ENCODE measurements at regions not wholly inside any gene's neighbourhood (a gene's known extent, or its start where the extent isn't known, plus 50 kb on each side); places are given as distances from the start of the nearest gene placed in this dataset.

DNA sequence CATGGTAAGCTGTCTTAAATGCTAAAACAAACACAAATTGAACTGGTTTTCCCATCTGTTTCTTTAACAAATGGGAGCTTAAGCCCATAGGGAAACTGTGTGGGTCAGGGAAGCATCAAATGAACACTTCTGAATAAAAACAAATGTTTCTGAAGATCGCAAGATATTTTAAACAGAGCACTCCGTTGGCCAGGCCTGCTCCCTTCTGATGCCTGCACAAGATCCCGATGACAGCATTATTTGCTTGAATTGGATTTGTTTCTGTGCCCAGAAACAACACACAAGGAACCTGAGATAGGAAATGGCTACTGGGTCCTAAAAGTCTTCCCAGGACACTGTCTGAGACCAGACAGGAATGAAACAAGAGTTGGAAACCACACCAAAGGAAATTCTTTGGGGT is 425.8 kb upstream of the ZFHX3 start:
- Histone ChIP-seq H3K36me3 (ENCODE audit: insufficient read depth, low read length) (no peaks in the 10 kb centered on the region), H3K27ac (ENCODE audit: low read depth, low read length, poor library complexity, severe bottlenecking) (no peak overlapping the region), H3K9me2 (ENCODE audit: insufficient read depth, low read length) (no peaks in the 10 kb centered on the region), H2AFZ (ENCODE audit: low read length) (no peak overlapping the region), H3K4me3 (ENCODE audit: low read depth, low read length, poor library complexity, severe bottlenecking) (no peak overlapping the region), H3K4me1 (ENCODE audit: insufficient read depth, low read length, poor library complexity, severe bottlenecking) (no peaks in the 10 kb centered on the region), H3K4me2 (ENCODE audit: low read length) (no peak overlapping the region), H4K20me1 (ENCODE audit: insufficient read depth, low read length) (no peaks in the 10 kb centered on the region), H3K9me3 (ENCODE audit: low read length) (no peaks in the 10 kb centered on the region), H3K79me2 (ENCODE audit: insufficient read depth, low read depth, low read length) (no peaks in the 10 kb centered on the region)
- POLR2A ChIA-PET = no interaction called here
- TF ChIP-seq, protein P1, sequence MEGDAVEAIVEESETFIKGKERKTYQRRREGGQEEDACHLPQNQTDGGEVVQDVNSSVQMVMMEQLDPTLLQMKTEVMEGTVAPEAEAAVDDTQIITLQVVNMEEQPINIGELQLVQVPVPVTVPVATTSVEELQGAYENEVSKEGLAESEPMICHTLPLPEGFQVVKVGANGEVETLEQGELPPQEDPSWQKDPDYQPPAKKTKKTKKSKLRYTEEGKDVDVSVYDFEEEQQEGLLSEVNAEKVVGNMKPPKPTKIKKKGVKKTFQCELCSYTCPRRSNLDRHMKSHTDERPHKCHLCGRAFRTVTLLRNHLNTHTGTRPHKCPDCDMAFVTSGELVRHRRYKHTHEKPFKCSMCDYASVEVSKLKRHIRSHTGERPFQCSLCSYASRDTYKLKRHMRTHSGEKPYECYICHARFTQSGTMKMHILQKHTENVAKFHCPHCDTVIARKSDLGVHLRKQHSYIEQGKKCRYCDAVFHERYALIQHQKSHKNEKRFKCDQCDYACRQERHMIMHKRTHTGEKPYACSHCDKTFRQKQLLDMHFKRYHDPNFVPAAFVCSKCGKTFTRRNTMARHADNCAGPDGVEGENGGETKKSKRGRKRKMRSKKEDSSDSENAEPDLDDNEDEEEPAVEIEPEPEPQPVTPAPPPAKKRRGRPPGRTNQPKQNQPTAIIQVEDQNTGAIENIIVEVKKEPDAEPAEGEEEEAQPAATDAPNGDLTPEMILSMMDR (conservative IDR thresholded peaks at IDR 0.05; ENCODE audit: low read length) = no peak
- TF ChIP-seq EZH2phosphoT487 (IDR thresholded peaks at IDR 0.05; ENCODE audit: borderline replicate concordance, low read depth, low read length) = no peak
- CTCF ChIA-PET (ENCODE audit: unreplicated experiment) = no interaction called here
- DNase-seq (ENCODE audit: low spot score) = no peak
- no TSS peak for BruUV-seq (replicated peaks)
- intact Hi-C loops (cut with micrococcal nuclease; ENCODE audit: unreplicated experiment) = no loop called here

DNA sequence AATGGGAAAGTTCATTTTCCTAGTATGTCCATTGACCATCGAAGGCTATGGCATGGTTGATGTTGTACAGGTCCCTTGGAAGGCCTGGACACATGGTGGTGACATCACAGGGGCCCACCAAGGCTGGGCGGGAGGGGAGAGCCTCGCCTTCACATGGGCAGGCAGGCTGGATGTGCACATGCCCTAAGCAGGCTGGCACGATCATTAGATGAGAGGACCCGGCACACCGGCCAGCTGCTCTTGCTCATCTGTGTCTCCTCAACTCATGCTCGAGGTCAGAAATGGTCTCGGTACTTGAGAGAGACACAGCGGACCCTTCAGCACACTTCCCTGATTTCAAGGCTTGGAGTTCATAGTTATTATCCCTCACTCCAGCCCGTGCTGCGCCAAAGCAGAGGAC is 416.9 kb upstream of the ZFHX3 start:
- BruUV-seq (replicated peaks) = no TSS peak
- H3K27ac ChIP-seq (ENCODE audit: low read depth, low read length, poor library complexity, severe bottlenecking) = no peak overlapping the region
- no peaks in the 10 kb centered on the region for H3K4me1 ChIP-seq (ENCODE audit: insufficient read depth, low read length, poor library complexity, severe bottlenecking)
- no peak overlapping the region for H3K4me2 ChIP-seq (ENCODE audit: low read length)
- no peak overlapping the region for H3K4me3 ChIP-seq (ENCODE audit: low read depth, low read length, poor library complexity, severe bottlenecking)
- intact Hi-C loops (cut with micrococcal nuclease; ENCODE audit: unreplicated experiment) = no loop called here
- no peak for DNase-seq (ENCODE audit: low spot score)
- H2AFZ ChIP-seq (ENCODE audit: low read length) = no peak overlapping the region
- no peaks in the 10 kb centered on the region for H4K20me1 ChIP-seq (ENCODE audit: insufficient read depth, low read length)
- TF ChIP-seq EZH2phosphoT487 (IDR thresholded peaks at IDR 0.05; ENCODE audit: borderline replicate concordance, low read depth, low read length) = no peak
- TF ChIP-seq, protein P1 (conservative IDR thresholded peaks at IDR 0.05; ENCODE audit: low read length) = no peak
- ChIA-PET POLR2A (interaction anchor here (0.5 kb wide), 1 partner anchor 622 kb away, joined by 5 read pairs; no protein-coding TSS in a partner anchor), CTCF (ENCODE audit: unreplicated experiment) (no interaction called here)
- no peaks in the 10 kb centered on the region for H3K9me3 ChIP-seq (ENCODE audit: low read length)
- H3K79me2 ChIP-seq (ENCODE audit: insufficient read depth, low read depth, low read length) = no peaks in the 10 kb centered on the region
- H3K36me3 ChIP-seq (ENCODE audit: insufficient read depth, low read length) = no peaks in the 10 kb centered on the region
- H3K9me2 ChIP-seq (ENCODE audit: insufficient read depth, low read length) = no peaks in the 10 kb centered on the region

DNA sequence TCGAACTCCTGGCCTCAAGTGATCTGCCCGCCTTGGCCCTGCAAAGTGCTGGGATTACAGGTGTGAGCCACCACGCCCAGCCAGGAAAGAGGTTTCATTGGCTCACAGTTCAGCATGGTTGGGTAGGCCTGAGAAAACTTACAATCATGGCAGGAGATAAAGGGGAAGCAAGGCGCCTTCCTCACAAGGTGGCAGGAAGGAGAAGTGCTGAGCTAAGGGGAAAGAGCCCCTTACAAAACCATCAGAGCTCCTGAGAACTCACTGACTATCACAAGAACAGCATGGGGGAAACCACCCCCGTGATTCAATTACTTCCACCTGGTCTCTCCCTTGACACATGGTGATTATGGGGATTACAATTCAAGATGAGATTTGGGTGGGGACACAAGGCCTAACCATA is 411.7 kb upstream of the ZFHX3 start:
- POLR2A ChIA-PET = no interaction called here
- no peak for TF ChIP-seq EZH2phosphoT487 (IDR thresholded peaks at IDR 0.05; ENCODE audit: borderline replicate concordance, low read depth, low read length)
- TF ChIP-seq, protein P1 (conservative IDR thresholded peaks at IDR 0.05; ENCODE audit: low read length) = no peak

More for the DNA sequence above, 411.7 kb upstream of the ZFHX3 start:
- Histone ChIP-seq H3K4me1 (ENCODE audit: insufficient read depth, low read length, poor library complexity, severe bottlenecking) (no peaks in the 10 kb centered on the region), H3K4me3 (ENCODE audit: low read depth, low read length, poor library complexity, severe bottlenecking) (no peak overlapping the region), H3K36me3 (ENCODE audit: insufficient read depth, low read length) (no peaks in the 10 kb centered on the region), H2AFZ (ENCODE audit: low read length) (no peak overlapping the region), H3K27ac (ENCODE audit: low read depth, low read length, poor library complexity, severe bottlenecking) (no peak overlapping the region), H4K20me1 (ENCODE audit: insufficient read depth, low read length) (no peaks in the 10 kb centered on the region), H3K9me2 (ENCODE audit: insufficient read depth, low read length) (no peaks in the 10 kb centered on the region), H3K4me2 (ENCODE audit: low read length) (no peak overlapping the region), H3K9me3 (ENCODE audit: low read length) (no peaks in the 10 kb centered on the region), H3K79me2 (ENCODE audit: insufficient read depth, low read depth, low read length) (no peaks in the 10 kb centered on the region)
- DNase-seq (ENCODE audit: low spot score) = no peak
- intact Hi-C loops (cut with micrococcal nuclease; ENCODE audit: unreplicated experiment) = no loop called here
- CTCF ChIA-PET (ENCODE audit: unreplicated experiment) = no interaction called here
- BruUV-seq (replicated peaks) = no TSS peak

Measured in OCI-LY7 (cell line).